GM23338 (cell line): ENCODE measurements at regions not wholly inside any gene's neighbourhood (a gene's known extent, or its start where the extent isn't known, plus 50 kb on each side); places are given as distances from the start of the nearest gene placed in this dataset.

ENCODE experiments used
- ATAC-seq: fragments of 200-7000 bp; cut with Tn5 transposase; 3 replicates; pipeline ENCODE4 v1.9.1; 2020
- DNase-seq: peaks from one replicate; pipeline ENCODE4 v3.0.0-alpha.2; 2015; ENCODE audit warnings: low spot score
- H2AFZ ChIP-seq: fragments of 200-600 bp; sonication (generic); 2 replicates; pipeline ENCODE4 v1.8.0; 2016; ENCODE audit warnings: antibody characterized with exemption, mild to moderate bottlenecking, moderate library complexity
- H3F3A ChIP-seq: fragments of 200-600 bp; sonication (generic); replicated peaks from 2 replicates; pipeline ENCODE4 v1.8.0; 2017; ENCODE audit warnings: antibody characterized with exemption, mixed run types, low read depth
- H3K27ac ChIP-seq: fragments of 200-600 bp; sonication (generic); 2 replicates; pipeline ENCODE4 v1.6.1; 2016; ENCODE audit warnings: low read depth
- H3K27me3 ChIP-seq: fragments of 200-600 bp; sonication (generic); 2 replicates; pipeline ENCODE4 v1.8.0; 2016; ENCODE audit warnings: mild to moderate bottlenecking, mixed run types, moderate library complexity; ENCODE audit not compliant: insufficient read depth
- H3K36me3 ChIP-seq: fragments of 200-600 bp; sonication (generic); 2 replicates; pipeline ENCODE4 v1.8.0; 2016; ENCODE audit warnings: mild to moderate bottlenecking; ENCODE audit not compliant: insufficient read depth
- H3K4me1 ChIP-seq: fragments of 200-600 bp; sonication (generic); 2 replicates; pipeline ENCODE4 v1.8.0; 2016; ENCODE audit warnings: mild to moderate bottlenecking, moderate library complexity; ENCODE audit not compliant: insufficient read depth
- H3K4me2 ChIP-seq: fragments of 200-600 bp; sonication (generic); 2 replicates; pipeline ENCODE4 v1.7.1; 2017; ENCODE audit warnings: mixed run types
- H3K4me3 ChIP-seq: fragments of 200-600 bp; sonication (generic); 2 replicates; pipeline ENCODE4 v1.6.1; 2016; ENCODE audit warnings: mixed run types
- H3K79me2 ChIP-seq: fragments of 200-600 bp; sonication (generic); replicated peaks from 2 replicates; pipeline ENCODE4 v1.8.0; 2017; ENCODE audit warnings: mild to moderate bottlenecking; ENCODE audit not compliant: insufficient read depth
- H3K9me2 ChIP-seq: fragments of 200-600 bp; sonication (generic); 2 replicates; pipeline ENCODE4 v1.8.0; 2017; ENCODE audit not compliant: insufficient read depth
- H4K20me1 ChIP-seq: fragments of 200-600 bp; sonication (generic); replicated peaks from 2 replicates; pipeline ENCODE4 v1.8.0; 2017; ENCODE audit warnings: mild to moderate bottlenecking; ENCODE audit not compliant: insufficient read depth
- H3K27ac Mint-ChIP-seq: 2 replicates; pipeline ENCODE4 v1.8.0; 2020; ENCODE audit warnings: inconsistent platforms, mild to moderate bottlenecking, moderate library complexity, mixed read lengths
- H3K27me3 Mint-ChIP-seq: 3 replicates; pipeline ENCODE4 v1.8.0; 2022; ENCODE audit warnings: low read depth, mild to moderate bottlenecking, moderate library complexity, mixed read lengths, inconsistent platforms; ENCODE audit not compliant: insufficient read depth, poor library complexity
- H3K36me3 Mint-ChIP-seq: 3 replicates; pipeline ENCODE4 v1.8.0; 2021; ENCODE audit warnings: low read depth, mild to moderate bottlenecking, inconsistent platforms, moderate library complexity, mixed read lengths
- H3K4me1 Mint-ChIP-seq: 3 replicates; pipeline ENCODE4 v1.8.0; 2020; ENCODE audit warnings: mild to moderate bottlenecking, inconsistent platforms, mixed read lengths
- H3K4me3 Mint-ChIP-seq: 3 replicates; pipeline ENCODE4 v1.8.0; 2021; ENCODE audit warnings: moderate library complexity, mild to moderate bottlenecking, inconsistent platforms, mixed read lengths
- H3K9me3 Mint-ChIP-seq: 3 replicates; pipeline ENCODE4 v1.8.0; 2020; ENCODE audit warnings: moderate library complexity, mild to moderate bottlenecking, inconsistent platforms, mixed read lengths
- CREB1 ChIP-seq: fragments of 250-450 bp; sonication (Bioruptor Pico); IDR thresholded peaks from 2 replicates; pipeline ENCODE4 v1.5.0; 2020; ENCODE audit warnings: low read depth, mild to moderate bottlenecking, moderate library complexity
- EZH2 ChIP-seq: fragments of 200-600 bp; sonication (generic); IDR thresholded peaks from one replicate; pipeline ENCODE4 v1.8.0; 2017; ENCODE audit warnings: antibody characterized with exemption, mild to moderate bottlenecking, low read depth; ENCODE audit not compliant: unreplicated experiment
- EZH2phosphoT487 ChIP-seq: fragments of 200-600 bp; sonication (generic); IDR thresholded peaks from one replicate; pipeline ENCODE4 v1.8.1; 2018; ENCODE audit warnings: antibody characterized with exemption; ENCODE audit not compliant: unreplicated experiment
- JUNB ChIP-seq: IDR thresholded peaks from one replicate; pipeline ENCODE4 v1.6.1; 2016; ENCODE audit warnings: antibody characterized with exemption; ENCODE audit not compliant: unreplicated experiment
- NANOG ChIP-seq: IDR thresholded peaks from 2 replicates; pipeline ENCODE4 v1.6.1; 2016; ENCODE audit warnings: antibody characterized with exemption, borderline replicate concordance
- POLR2AphosphoS5 ChIP-seq: IDR thresholded peaks from 2 replicates; pipeline ENCODE4 v1.6.1; 2016; ENCODE audit warnings: antibody characterized with exemption, low read depth
- STAT1 ChIP-seq: IDR thresholded peaks from one replicate; pipeline ENCODE4 v1.6.1; 2016; ENCODE audit warnings: antibody characterized with exemption; ENCODE audit not compliant: unreplicated experiment
- ZNF114 ChIP-seq: fragments of 250-450 bp; sonication (Bioruptor Pico); IDR thresholded peaks from 2 replicates; pipeline ENCODE4 v1.5.0; 2020; ENCODE audit warnings: mild to moderate bottlenecking, moderate library complexity
- ZNF331 ChIP-seq: fragments of 250-450 bp; sonication (Bioruptor Pico); IDR thresholded peaks from 2 replicates; pipeline ENCODE4 v1.5.0; 2020; ENCODE audit warnings: low read depth, mild to moderate bottlenecking, moderate library complexity
- TF ChIP-seq, protein P1 (sequence below): IDR thresholded peaks from 2 replicates; pipeline ENCODE4 v1.6.1; 2016; ENCODE audit warnings: antibody characterized with exemption
- TF ChIP-seq, protein P2 (sequence below): fragments of 250-450 bp; sonication (Bioruptor Pico); IDR thresholded peaks from 2 replicates; pipeline ENCODE4 v1.5.0; 2020; ENCODE audit warnings: mild to moderate bottlenecking, moderate library complexity
- TF ChIP-seq, protein P3 (sequence below): IDR thresholded peaks from one replicate; pipeline ENCODE4 v1.6.1; 2018; ENCODE audit warnings: antibody characterized with exemption; ENCODE audit not compliant: unreplicated experiment
- TF ChIP-seq, protein P4 (sequence below), 2 experiments: fragments of 200-600 bp in 1 of 2; sonication (generic) in 1 of 2; conservative IDR thresholded peaks; 2 replicates each; pipeline versions ENCODE4 v1.5.1 to v1.6.1; 2016 to 2017; ENCODE audit warnings: antibody characterized with exemption in 2 of 2, low read depth in 2 of 2, mild to moderate bottlenecking in 2 of 2, moderate library complexity in 1 of 2

DNA sequence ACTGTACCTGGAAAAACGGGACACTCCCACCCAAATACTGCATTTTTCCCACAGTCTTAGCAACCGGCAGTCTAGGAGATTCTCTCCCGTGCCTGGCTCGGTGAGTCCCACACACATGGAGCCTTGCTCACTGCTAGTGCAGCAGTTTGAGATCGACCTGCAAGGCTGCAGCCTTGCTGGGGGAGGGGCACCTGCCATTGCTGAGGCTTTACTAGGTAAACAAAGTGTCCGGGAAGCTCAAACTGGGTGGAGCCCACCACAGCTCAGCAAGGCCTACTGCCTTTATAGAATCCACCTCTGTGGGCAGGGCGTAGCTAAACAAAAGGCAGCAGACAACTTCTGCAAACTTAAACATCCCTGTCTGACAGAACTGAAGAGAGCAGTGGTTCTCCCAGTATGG lies 84.4 kb downstream of the XIST start:
- DNase-seq = no peak
- H3K4me3 Mint-ChIP-seq = no peak overlapping the region
- H3K9me3 Mint-ChIP-seq = peaks cover 2% of the 10 kb centered on the region; the same call in 2 of the 3 replicates

More for the DNA sequence above, 84.4 kb downstream of the XIST start:
- no peaks in the 10 kb centered on the region for H3K36me3 ChIP-seq
- H3K27me3 ChIP-seq = no peaks in the 10 kb centered on the region
- no peak overlapping the region for H2AFZ ChIP-seq
- H3K4me3 ChIP-seq = no peak overlapping the region
- no peaks in the 10 kb centered on the region for H3K9me2 ChIP-seq
- no peaks in the 10 kb centered on the region for H3K4me1 ChIP-seq
- Mint-ChIP-seq H3K27ac (no peak overlapping the region), H3K27me3 (no peaks in the 10 kb centered on the region), H3K36me3 (no peaks in the 10 kb centered on the region), H3K4me1 (no peaks in the 10 kb centered on the region)
- TF ChIP-seq STAT1 (no peak), ZNF114 (no peak), POLR2AphosphoS5 (no peak), ZNF331 (CRISPR knock-in tag) (no peak), EZH2phosphoT487 (no peak), CREB1 (no peak), JUNB (no peak), EZH2 (no peak), NANOG (no peak)
- TF ChIP-seq, protein P1, sequence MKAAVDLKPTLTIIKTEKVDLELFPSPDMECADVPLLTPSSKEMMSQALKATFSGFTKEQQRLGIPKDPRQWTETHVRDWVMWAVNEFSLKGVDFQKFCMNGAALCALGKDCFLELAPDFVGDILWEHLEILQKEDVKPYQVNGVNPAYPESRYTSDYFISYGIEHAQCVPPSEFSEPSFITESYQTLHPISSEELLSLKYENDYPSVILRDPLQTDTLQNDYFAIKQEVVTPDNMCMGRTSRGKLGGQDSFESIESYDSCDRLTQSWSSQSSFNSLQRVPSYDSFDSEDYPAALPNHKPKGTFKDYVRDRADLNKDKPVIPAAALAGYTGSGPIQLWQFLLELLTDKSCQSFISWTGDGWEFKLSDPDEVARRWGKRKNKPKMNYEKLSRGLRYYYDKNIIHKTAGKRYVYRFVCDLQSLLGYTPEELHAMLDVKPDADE = no peak
- TF ChIP-seq, protein P2, sequence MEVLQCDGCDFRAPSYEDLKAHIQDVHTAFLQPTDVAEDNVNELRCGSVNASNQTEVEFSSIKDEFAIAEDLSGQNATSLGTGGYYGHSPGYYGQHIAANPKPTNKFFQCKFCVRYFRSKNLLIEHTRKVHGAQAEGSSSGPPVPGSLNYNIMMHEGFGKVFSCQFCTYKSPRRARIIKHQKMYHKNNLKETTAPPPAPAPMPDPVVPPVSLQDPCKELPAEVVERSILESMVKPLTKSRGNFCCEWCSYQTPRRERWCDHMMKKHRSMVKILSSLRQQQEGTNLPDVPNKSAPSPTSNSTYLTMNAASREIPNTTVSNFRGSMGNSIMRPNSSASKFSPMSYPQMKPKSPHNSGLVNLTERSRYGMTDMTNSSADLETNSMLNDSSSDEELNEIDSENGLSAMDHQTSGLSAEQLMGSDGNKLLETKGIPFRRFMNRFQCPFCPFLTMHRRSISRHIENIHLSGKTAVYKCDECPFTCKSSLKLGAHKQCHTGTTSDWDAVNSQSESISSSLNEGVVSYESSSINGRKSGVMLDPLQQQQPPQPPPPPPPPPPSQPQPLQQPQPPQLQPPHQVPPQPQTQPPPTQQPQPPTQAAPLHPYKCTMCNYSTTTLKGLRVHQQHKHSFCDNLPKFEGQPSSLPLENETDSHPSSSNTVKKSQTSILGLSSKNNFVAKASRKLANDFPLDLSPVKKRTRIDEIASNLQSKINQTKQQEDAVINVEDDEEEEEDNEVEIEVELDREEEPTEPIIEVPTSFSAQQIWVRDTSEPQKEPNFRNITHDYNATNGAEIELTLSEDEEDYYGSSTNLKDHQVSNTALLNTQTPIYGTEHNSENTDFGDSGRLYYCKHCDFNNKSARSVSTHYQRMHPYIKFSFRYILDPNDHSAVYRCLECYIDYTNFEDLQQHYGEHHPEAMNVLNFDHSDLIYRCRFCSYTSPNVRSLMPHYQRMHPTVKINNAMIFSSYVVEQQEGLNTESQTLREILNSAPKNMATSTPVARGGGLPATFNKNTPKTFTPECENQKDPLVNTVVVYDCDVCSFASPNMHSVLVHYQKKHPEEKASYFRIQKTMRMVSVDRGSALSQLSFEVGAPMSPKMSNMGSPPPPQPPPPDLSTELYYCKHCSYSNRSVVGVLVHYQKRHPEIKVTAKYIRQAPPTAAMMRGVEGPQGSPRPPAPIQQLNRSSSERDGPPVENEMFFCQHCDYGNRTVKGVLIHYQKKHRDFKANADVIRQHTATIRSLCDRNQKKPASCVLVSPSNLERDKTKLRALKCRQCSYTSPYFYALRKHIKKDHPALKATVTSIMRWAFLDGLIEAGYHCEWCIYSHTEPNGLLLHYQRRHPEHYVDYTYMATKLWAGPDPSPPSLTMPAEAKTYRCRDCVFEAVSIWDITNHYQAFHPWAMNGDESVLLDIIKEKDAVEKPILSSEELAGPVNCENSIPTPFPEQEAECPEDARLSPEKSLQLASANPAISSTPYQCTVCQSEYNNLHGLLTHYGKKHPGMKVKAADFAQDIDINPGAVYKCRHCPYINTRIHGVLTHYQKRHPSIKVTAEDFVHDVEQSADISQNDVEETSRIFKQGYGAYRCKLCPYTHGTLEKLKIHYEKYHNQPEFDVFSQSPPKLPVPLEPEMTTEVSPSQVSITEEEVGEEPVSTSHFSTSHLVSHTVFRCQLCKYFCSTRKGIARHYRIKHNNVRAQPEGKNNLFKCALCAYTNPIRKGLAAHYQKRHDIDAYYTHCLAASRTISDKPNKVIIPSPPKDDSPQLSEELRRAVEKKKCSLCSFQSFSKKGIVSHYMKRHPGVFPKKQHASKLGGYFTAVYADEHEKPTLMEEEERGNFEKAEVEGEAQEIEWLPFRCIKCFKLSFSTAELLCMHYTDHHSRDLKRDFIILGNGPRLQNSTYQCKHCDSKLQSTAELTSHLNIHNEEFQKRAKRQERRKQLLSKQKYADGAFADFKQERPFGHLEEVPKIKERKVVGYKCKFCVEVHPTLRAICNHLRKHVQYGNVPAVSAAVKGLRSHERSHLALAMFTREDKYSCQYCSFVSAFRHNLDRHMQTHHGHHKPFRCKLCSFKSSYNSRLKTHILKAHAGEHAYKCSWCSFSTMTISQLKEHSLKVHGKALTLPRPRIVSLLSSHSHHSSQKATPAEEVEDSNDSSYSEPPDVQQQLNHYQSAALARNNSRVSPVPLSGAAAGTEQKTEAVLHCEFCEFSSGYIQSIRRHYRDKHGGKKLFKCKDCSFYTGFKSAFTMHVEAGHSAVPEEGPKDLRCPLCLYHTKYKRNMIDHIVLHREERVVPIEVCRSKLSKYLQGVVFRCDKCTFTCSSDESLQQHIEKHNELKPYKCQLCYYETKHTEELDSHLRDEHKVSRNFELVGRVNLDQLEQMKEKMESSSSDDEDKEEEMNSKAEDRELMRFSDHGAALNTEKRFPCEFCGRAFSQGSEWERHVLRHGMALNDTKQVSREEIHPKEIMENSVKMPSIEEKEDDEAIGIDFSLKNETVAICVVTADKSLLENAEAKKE (CRISPR knock-in tag) = no peak
- TF ChIP-seq, protein P3, sequence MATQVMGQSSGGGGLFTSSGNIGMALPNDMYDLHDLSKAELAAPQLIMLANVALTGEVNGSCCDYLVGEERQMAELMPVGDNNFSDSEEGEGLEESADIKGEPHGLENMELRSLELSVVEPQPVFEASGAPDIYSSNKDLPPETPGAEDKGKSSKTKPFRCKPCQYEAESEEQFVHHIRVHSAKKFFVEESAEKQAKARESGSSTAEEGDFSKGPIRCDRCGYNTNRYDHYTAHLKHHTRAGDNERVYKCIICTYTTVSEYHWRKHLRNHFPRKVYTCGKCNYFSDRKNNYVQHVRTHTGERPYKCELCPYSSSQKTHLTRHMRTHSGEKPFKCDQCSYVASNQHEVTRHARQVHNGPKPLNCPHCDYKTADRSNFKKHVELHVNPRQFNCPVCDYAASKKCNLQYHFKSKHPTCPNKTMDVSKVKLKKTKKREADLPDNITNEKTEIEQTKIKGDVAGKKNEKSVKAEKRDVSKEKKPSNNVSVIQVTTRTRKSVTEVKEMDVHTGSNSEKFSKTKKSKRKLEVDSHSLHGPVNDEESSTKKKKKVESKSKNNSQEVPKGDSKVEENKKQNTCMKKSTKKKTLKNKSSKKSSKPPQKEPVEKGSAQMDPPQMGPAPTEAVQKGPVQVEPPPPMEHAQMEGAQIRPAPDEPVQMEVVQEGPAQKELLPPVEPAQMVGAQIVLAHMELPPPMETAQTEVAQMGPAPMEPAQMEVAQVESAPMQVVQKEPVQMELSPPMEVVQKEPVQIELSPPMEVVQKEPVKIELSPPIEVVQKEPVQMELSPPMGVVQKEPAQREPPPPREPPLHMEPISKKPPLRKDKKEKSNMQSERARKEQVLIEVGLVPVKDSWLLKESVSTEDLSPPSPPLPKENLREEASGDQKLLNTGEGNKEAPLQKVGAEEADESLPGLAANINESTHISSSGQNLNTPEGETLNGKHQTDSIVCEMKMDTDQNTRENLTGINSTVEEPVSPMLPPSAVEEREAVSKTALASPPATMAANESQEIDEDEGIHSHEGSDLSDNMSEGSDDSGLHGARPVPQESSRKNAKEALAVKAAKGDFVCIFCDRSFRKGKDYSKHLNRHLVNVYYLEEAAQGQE = no peak
- TF ChIP-seq, protein P4, sequence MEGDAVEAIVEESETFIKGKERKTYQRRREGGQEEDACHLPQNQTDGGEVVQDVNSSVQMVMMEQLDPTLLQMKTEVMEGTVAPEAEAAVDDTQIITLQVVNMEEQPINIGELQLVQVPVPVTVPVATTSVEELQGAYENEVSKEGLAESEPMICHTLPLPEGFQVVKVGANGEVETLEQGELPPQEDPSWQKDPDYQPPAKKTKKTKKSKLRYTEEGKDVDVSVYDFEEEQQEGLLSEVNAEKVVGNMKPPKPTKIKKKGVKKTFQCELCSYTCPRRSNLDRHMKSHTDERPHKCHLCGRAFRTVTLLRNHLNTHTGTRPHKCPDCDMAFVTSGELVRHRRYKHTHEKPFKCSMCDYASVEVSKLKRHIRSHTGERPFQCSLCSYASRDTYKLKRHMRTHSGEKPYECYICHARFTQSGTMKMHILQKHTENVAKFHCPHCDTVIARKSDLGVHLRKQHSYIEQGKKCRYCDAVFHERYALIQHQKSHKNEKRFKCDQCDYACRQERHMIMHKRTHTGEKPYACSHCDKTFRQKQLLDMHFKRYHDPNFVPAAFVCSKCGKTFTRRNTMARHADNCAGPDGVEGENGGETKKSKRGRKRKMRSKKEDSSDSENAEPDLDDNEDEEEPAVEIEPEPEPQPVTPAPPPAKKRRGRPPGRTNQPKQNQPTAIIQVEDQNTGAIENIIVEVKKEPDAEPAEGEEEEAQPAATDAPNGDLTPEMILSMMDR (conservative IDR thresholded peaks at IDR 0.05; ENCODE audit: low read depth in 2 of 2) = no peak
- H3K79me2 ChIP-seq = no peaks in the 10 kb centered on the region
- H3F3A ChIP-seq = no peaks in the 10 kb centered on the region
- H4K20me1 ChIP-seq = no peaks in the 10 kb centered on the region
- no peak for ATAC-seq
- no peak overlapping the region for H3K27ac ChIP-seq
- H3K4me2 ChIP-seq = no peak overlapping the region
